Left ventricle myocardium inferior (tissue), 1 donor: ENCODE measurements at regions not wholly inside any gene's neighbourhood (a gene's known extent, or its start where the extent isn't known, plus 50 kb on each side); places are given as distances from the start of the nearest gene placed in this dataset.

Experiments used
- DNase-seq: peaks from one replicate; pipeline ENCODE4 v3.0.0-alpha.2; 2020
- H3K27ac ChIP-seq: fragments of 200-600 bp; replicated peaks from 2 replicates; pipeline ENCODE4 v1.8.0; 2021
- H3K27me3 ChIP-seq: fragments of 200-600 bp; 2 replicates; pipeline ENCODE4 v1.8.0; 2021; ENCODE audit warnings: low read depth
- H3K36me3 ChIP-seq: fragments of 200-600 bp; 2 replicates; pipeline ENCODE4 v1.8.0; 2021
- H3K4me1 ChIP-seq: fragments of 200-600 bp; 2 replicates; pipeline ENCODE4 v1.8.0; 2021
- H3K4me3 ChIP-seq: fragments of 200-600 bp; 2 replicates; pipeline ENCODE4 v1.8.0; 2021; ENCODE audit warnings: mild to moderate bottlenecking, moderate library complexity
- H3K9me3 ChIP-seq: fragments of 200-600 bp; replicated peaks from 2 replicates; pipeline ENCODE4 v1.8.0; 2021
- CTCF ChIP-seq: fragments of 200-600 bp; IDR thresholded peaks from 2 replicates; pipeline ENCODE4 v1.8.0; 2021; ENCODE audit warnings: antibody characterized with exemption, mild to moderate bottlenecking, borderline replicate concordance
- intact Hi-C: fragments of 100-400 bp; cut with micrococcal nuclease; formaldehyde crosslinking; loops from one replicate; pipeline ENCODE4 v1.11.0; 2022
- donor health status: DM: no; HTN: yes; CAD: no; lungs with severe emphysema.

- Histone ChIP-seq H3K36me3 (no peaks in the 10 kb centered on the region), H3K4me3 (no peak overlapping the region), H3K4me1 (no peaks in the 10 kb centered on the region), H3K27me3 (peaks cover 28% of the 10 kb centered on the region), H3K9me3 (no peaks in the 10 kb centered on the region), H3K27ac (no peak overlapping the region)
- DNase-seq, result no peak
- TF ChIP-seq CTCF, result no peak
- intact Hi-C loops, result no loop called here
Measured at GRCh38 chr17:72525225-72526015, 404.6 kb downstream of the SOX9 start.

- Histone ChIP-seq H3K27ac (no peak overlapping the region), H3K4me3 (no peak overlapping the region), H3K4me1 (no peaks in the 10 kb centered on the region), H3K36me3 (no peaks in the 10 kb centered on the region), H3K27me3 (peaks cover 19% of the 10 kb centered on the region), H3K9me3 (no peaks in the 10 kb centered on the region)
- intact Hi-C loops, result no loop called here
- TF ChIP-seq CTCF, result no peak
- no peak for DNase-seq
Measured at GRCh38 chr17:72526769-72527168, 405.9 kb downstream of the SOX9 start.

GRCh38 chr17:72527789-72528188, 407.0 kb downstream of the SOX9 start:
- H3K4me3 ChIP-seq, result no peak overlapping the region
- no peak for DNase-seq
- H3K4me1 ChIP-seq, result no peaks in the 10 kb centered on the region
- H3K36me3 ChIP-seq, result no peaks in the 10 kb centered on the region
- no peaks in the 10 kb centered on the region for H3K9me3 ChIP-seq
- intact Hi-C loops, result no loop called here
- TF ChIP-seq CTCF, result no peak
- peaks cover 12% of the 10 kb centered on the region for H3K27me3 ChIP-seq
- no peak overlapping the region for H3K27ac ChIP-seq

- no peak for TF ChIP-seq CTCF
- peaks cover 19% of the 10 kb centered on the region for H3K27me3 ChIP-seq
- H3K27ac ChIP-seq, result no peak overlapping the region
- H3K9me3 ChIP-seq, result peaks cover 1% of the 10 kb centered on the region
- no peak overlapping the region for H3K4me3 ChIP-seq
- no peaks in the 10 kb centered on the region for H3K4me1 ChIP-seq
- no peak for DNase-seq
- H3K36me3 ChIP-seq, result no peaks in the 10 kb centered on the region
- intact Hi-C loops, result no loop called here
Measured at GRCh38 chr17:72528683-72529082, 407.9 kb downstream of the SOX9 start.

- no peaks in the 10 kb centered on the region for H3K36me3 ChIP-seq
- H3K4me1 ChIP-seq, result no peaks in the 10 kb centered on the region
- intact Hi-C loops, result no loop called here
- H3K9me3 ChIP-seq, result peaks cover 8% of the 10 kb centered on the region
- H3K4me3 ChIP-seq, result no peak overlapping the region
- no peak for TF ChIP-seq CTCF
- DNase-seq, result no peak
- H3K27ac ChIP-seq, result no peak overlapping the region
- peaks cover 22% of the 10 kb centered on the region for H3K27me3 ChIP-seq
Measured at GRCh38 chr17:72529386-72529785, 408.6 kb downstream of the SOX9 start.
